ENCODE measurements at regions not wholly inside any gene's neighbourhood (a gene's known extent, or its start where the extent isn't known, plus 50 kb on each side); places are given as distances from the start of the nearest gene placed in this dataset.

DNA sequence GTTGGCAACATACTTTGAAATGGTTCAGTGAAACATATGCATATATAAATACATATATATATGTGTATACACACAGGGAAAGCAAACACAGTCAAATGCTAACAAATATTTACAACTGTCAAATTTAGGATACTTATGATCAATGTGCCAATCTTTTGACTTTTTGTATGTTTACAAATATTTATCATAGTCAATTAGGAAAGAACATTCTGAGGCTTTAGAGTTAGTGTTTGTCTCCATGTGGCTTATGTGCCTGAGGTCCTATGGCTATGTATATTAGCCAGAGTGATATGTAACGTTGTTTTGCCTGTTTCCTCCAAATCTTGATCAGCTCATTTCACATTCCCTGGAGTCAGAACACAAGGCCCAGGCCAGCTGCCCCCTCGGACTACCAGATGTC, 126.5 kb upstream of the MAN1A1 start (continued):
- TF ChIP-seq POU5F1 (IDR thresholded peaks at IDR 0.05; ENCODE audit: low read depth, low read length) (no peak), SIX5 (IDR thresholded peaks at IDR 0.05; ENCODE audit: low read depth, low read length) (no peak), CBX8 (IDR thresholded peaks at IDR 0.05; ENCODE audit: borderline replicate concordance, low read depth, low read length) (no peak), JUND (IDR thresholded peaks at IDR 0.05; ENCODE audit: low read length) (no peak), HDAC6 (IDR thresholded peaks at IDR 0.05; ENCODE audit: low read depth, low read length) (no peak)
